Neural cell (in vitro differentiated cells): ENCODE measurements at regions not wholly inside any gene's neighbourhood (a gene's known extent, or its start where the extent isn't known, plus 50 kb on each side); places are given as distances from the start of the nearest gene placed in this dataset.

Experiments used
- H2AFZ ChIP-seq: fragments of 200-600, 300-800 bp; sonication (generic), shearing (Covaris generic); 2 replicates; pipeline ENCODE4 v1.6.0; 2014; ENCODE audit warnings: low read depth, mild to moderate bottlenecking, antibody characterized with exemption, low read length, moderate library complexity
- H3F3A ChIP-seq: fragments of 200-600 bp; shearing (Covaris generic); 2 replicates; pipeline ENCODE4 v1.6.1; 2016; ENCODE audit warnings: mild to moderate bottlenecking, moderate library complexity, mixed read lengths, antibody characterized with exemption, low read length; ENCODE audit not compliant: insufficient read depth, poor library complexity, severe bottlenecking
- H3K27ac ChIP-seq: fragments of 200-600, 300-800 bp; sonication (generic), shearing (Covaris generic); 2 replicates; pipeline ENCODE4 v1.5.1; 2014; ENCODE audit warnings: mild to moderate bottlenecking, low read length, moderate library complexity
- H3K27me3 ChIP-seq: fragments of 300-800, 200-600 bp; sonication (generic), shearing (Covaris generic); 2 replicates; pipeline ENCODE4 v1.6.0; 2014; ENCODE audit warnings: mild to moderate bottlenecking, low read depth, low read length, moderate library complexity; ENCODE audit not compliant: insufficient read depth
- H3K36me3 ChIP-seq: fragments of 300-800, 200-600 bp; sonication (generic), shearing (Covaris generic); 2 replicates; pipeline ENCODE4 v1.5.1; 2014; ENCODE audit warnings: mild to moderate bottlenecking, antibody characterized with exemption, low read length, moderate library complexity; ENCODE audit not compliant: insufficient read depth
- H3K4me2 ChIP-seq: fragments of 300-800, 200-600 bp; sonication (generic), shearing (Covaris generic); 2 replicates; pipeline ENCODE4 v1.6.0; 2014; ENCODE audit warnings: mild to moderate bottlenecking, low read length
- H3K4me3 ChIP-seq: fragments of 300-800, 200-600 bp; sonication (generic), shearing (Covaris generic); 2 replicates; pipeline ENCODE4 v1.5.1; 2014; ENCODE audit warnings: mild to moderate bottlenecking, low read length, moderate library complexity
- H3K79me2 ChIP-seq: fragments of 200-600 bp; shearing (Covaris generic); replicated peaks from 2 replicates; pipeline ENCODE4 v1.6.0; 2014; ENCODE audit warnings: mild to moderate bottlenecking, low read length, moderate library complexity; ENCODE audit not compliant: insufficient read depth
- H3K9ac ChIP-seq: fragments of 300-800, 200-600 bp; sonication (generic), shearing (Covaris generic); 2 replicates; pipeline ENCODE4 v1.6.1; 2016; ENCODE audit warnings: mild to moderate bottlenecking, low read length, mixed read lengths
- H3K9me2 ChIP-seq: fragments of 200-600 bp; shearing (Covaris generic); 2 replicates; pipeline ENCODE4 v1.6.1; 2016; ENCODE audit warnings: mild to moderate bottlenecking, low read length, mixed read lengths; ENCODE audit not compliant: insufficient read depth
- H3K9me3 ChIP-seq: fragments of 200-600, 300-800 bp; sonication (generic), shearing (Covaris generic); 2 replicates; pipeline ENCODE4 v1.6.1; 2016; ENCODE audit warnings: mild to moderate bottlenecking, mixed run types, low read length, moderate library complexity, mixed read lengths
- H4K20me1 ChIP-seq: fragments of 200-600 bp; shearing (Covaris generic); 2 replicates; pipeline ENCODE4 v1.6.1; 2016; ENCODE audit warnings: mild to moderate bottlenecking, mixed run types; ENCODE audit not compliant: insufficient read depth
- EP300 ChIP-seq: fragments of 450-650 bp; conservative IDR thresholded peaks from 2 replicates; pipeline ENCODE4 v1.6.1; 2014; ENCODE audit warnings: antibody characterized with exemption, mild to moderate bottlenecking, moderate library complexity; ENCODE audit not compliant: poor library complexity, severe bottlenecking
- EZH2 ChIP-seq: fragments of 200-600, 300-800 bp; shearing (Covaris generic), sonication (generic); IDR thresholded peaks from 2 replicates; pipeline ENCODE4 v1.6.1; 2014; ENCODE audit warnings: antibody characterized with exemption, low read length, borderline replicate concordance, mild to moderate bottlenecking; ENCODE audit not compliant: insufficient read depth, poor library complexity, severe bottlenecking
- MXI1 ChIP-seq: fragments of 450-650 bp; conservative IDR thresholded peaks from 2 replicates; pipeline ENCODE4 v1.6.1; 2014; ENCODE audit warnings: antibody characterized with exemption, mild to moderate bottlenecking; ENCODE audit not compliant: poor library complexity, severe bottlenecking
- POLR2AphosphoS5 ChIP-seq: IDR thresholded peaks from 2 replicates; pipeline ENCODE4 v1.6.1; 2012
- RAD21 ChIP-seq: fragments of 450-650 bp; conservative IDR thresholded peaks from 2 replicates; pipeline ENCODE4 v1.6.1; 2014; ENCODE audit warnings: antibody characterized with exemption, mild to moderate bottlenecking, moderate library complexity
- REST ChIP-seq: IDR thresholded peaks from 2 replicates; pipeline ENCODE4 v1.6.1; 2012; ENCODE audit warnings: borderline replicate concordance
- SMC3 ChIP-seq: fragments of 450-650 bp; conservative IDR thresholded peaks from 2 replicates; pipeline ENCODE4 v1.6.1; 2014; ENCODE audit warnings: antibody characterized with exemption, mild to moderate bottlenecking, moderate library complexity; ENCODE audit not compliant: poor library complexity
- TAF1 ChIP-seq: IDR thresholded peaks from 2 replicates; pipeline ENCODE4 v1.6.1; 2012; ENCODE audit warnings: low read depth
- TF ChIP-seq, protein P1 (sequence below): fragments of 450-650 bp; IDR thresholded peaks from 2 replicates; pipeline ENCODE4 v1.5.1; 2014; ENCODE audit warnings: antibody characterized with exemption, mild to moderate bottlenecking, moderate library complexity; ENCODE audit not compliant: poor library complexity, severe bottlenecking

- no peak overlapping the region for H3K27ac ChIP-seq
- no peak overlapping the region for H3K4me2 ChIP-seq
- no peak overlapping the region for H3K9ac ChIP-seq
- H3K27me3 ChIP-seq, result no peaks in the 10 kb centered on the region
- H3F3A ChIP-seq, result no peaks in the 10 kb centered on the region
- no peaks in the 10 kb centered on the region for H3K79me2 ChIP-seq
- H4K20me1 ChIP-seq, result no peaks in the 10 kb centered on the region
- no peaks in the 10 kb centered on the region for H3K9me3 ChIP-seq
- H2AFZ ChIP-seq, result no peak overlapping the region
- H3K4me3 ChIP-seq, result no peak overlapping the region
- no peak for TF ChIP-seq POLR2AphosphoS5
- TF ChIP-seq EP300, result no peak
- no peak for TF ChIP-seq RAD21
- TF ChIP-seq, protein P1, sequence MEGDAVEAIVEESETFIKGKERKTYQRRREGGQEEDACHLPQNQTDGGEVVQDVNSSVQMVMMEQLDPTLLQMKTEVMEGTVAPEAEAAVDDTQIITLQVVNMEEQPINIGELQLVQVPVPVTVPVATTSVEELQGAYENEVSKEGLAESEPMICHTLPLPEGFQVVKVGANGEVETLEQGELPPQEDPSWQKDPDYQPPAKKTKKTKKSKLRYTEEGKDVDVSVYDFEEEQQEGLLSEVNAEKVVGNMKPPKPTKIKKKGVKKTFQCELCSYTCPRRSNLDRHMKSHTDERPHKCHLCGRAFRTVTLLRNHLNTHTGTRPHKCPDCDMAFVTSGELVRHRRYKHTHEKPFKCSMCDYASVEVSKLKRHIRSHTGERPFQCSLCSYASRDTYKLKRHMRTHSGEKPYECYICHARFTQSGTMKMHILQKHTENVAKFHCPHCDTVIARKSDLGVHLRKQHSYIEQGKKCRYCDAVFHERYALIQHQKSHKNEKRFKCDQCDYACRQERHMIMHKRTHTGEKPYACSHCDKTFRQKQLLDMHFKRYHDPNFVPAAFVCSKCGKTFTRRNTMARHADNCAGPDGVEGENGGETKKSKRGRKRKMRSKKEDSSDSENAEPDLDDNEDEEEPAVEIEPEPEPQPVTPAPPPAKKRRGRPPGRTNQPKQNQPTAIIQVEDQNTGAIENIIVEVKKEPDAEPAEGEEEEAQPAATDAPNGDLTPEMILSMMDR, result no peak
- no peak for TF ChIP-seq REST
- no peaks in the 10 kb centered on the region for H3K36me3 ChIP-seq
- H3K9me2 ChIP-seq, result no peaks in the 10 kb centered on the region
These were observed 211.9 kb upstream of the VSTM2A start for GRCh38 chr7:54330216-54330800.

- Histone ChIP-seq H3K9me3 (no peaks in the 10 kb centered on the region), H3K79me2 (no peaks in the 10 kb centered on the region), H3K9me2 (no peaks in the 10 kb centered on the region), H3K9ac (no peak overlapping the region), H3F3A (no peaks in the 10 kb centered on the region), H3K4me3 (no peak overlapping the region), H3K4me2 (no peak overlapping the region), H4K20me1 (no peaks in the 10 kb centered on the region), H2AFZ (no peak overlapping the region), H3K27ac (no peak overlapping the region), H3K36me3 (no peaks in the 10 kb centered on the region), H3K27me3 (no peaks in the 10 kb centered on the region)
- TF ChIP-seq SMC3 (no peak), TAF1 (no peak), POLR2AphosphoS5 (no peak), EP300 (no peak), RAD21 (no peak), REST (no peak), EZH2 (no peak), MXI1 (no peak)
- TF ChIP-seq, protein P1, result no peak
These were observed 210.9 kb upstream of the VSTM2A start for GRCh38 chr7:54331311-54331710.
